Activated naive CD4-positive, alpha-beta T cell treated with anti-CD3 and anti-CD28 coated beads, Interleukin-2, amount 10 ng/mL, durations not matched to agents 7 days and 5 days (primary cell): ENCODE measurements at regions not wholly inside any gene's neighbourhood (a gene's known extent, or its start where the extent isn't known, plus 50 kb on each side); places are given as distances from the start of the nearest gene placed in this dataset.

ENCODE experiments used
- CTCF ChIA-PET: fragments of 350-600 bp; sonication (Branson Sonifier 250); formaldehyde crosslinking; loops from one replicate; lab custom pipeline; 2021; ENCODE audit warnings: antibody characterized with exemption; lab: Charles Lee
- DNase-seq: peaks from one replicate; pipeline ENCODE4 v3.0.0-alpha.2; 2020
- H3K27ac Mint-ChIP-seq: one replicate; pipeline ENCODE4 v1.8.0; 2021; ENCODE audit warnings: mild to moderate bottlenecking, moderate library complexity, mixed read lengths
- H3K27me3 Mint-ChIP-seq: one replicate; pipeline ENCODE4 v1.8.0; 2021; ENCODE audit warnings: mild to moderate bottlenecking, mixed read lengths
- H3K36me3 Mint-ChIP-seq: one replicate; pipeline ENCODE4 v1.8.0; 2021; ENCODE audit warnings: mixed read lengths
- H3K4me1 Mint-ChIP-seq: one replicate; pipeline ENCODE4 v1.8.0; 2021; ENCODE audit warnings: mixed read lengths
- H3K4me3 Mint-ChIP-seq: one replicate; pipeline ENCODE4 v1.8.0; 2021; ENCODE audit warnings: mild to moderate bottlenecking, moderate library complexity, mixed read lengths
- H3K9me3 Mint-ChIP-seq: one replicate; pipeline ENCODE4 v1.8.0; 2021; ENCODE audit warnings: mixed read lengths

DNA sequence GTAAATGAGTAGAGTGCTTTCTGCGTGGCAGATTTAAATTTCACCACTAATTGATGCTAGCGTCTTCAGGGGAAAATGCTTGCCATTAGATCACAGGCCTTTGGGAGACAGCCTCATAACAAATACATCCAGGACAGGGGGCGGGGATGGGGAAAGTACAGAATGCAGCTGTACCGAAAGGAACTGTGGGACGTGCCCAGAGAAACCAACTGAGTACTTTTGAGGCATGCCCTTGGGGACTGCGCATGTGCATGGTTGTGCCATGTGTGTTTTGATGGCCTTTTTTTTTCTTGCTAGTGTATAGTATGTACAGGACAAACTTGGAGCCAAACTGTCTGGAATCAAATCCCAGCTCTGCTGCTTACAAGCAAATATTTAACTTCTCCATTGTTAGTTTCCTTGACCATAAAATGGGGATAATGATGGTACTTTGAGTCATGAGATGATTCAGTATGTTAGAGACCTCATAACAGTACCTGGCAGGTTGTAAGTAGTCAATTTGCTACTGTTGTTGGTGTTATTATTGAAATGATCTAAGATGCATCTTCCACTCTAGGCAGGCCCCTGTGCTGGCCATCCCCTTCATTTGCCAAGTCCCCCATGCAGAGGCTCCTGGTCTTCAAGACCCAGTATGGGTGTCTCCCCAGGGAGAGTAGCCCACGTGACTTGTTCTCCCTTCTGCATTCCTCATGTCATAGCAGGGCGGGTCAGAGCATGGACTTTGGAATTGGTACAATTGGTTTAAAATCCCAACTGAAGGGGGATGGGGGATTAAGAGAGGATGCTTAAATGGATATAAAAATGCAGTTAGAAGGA, 68.3 kb upstream of the NPAS1 start:
- no peak for DNase-seq
- Mint-ChIP-seq H3K4me3 (no peak overlapping the region), H3K36me3 (peaks cover 16% of the 10 kb centered on the region), H3K4me1 (peaks cover 58% of the 10 kb centered on the region), H3K27ac (no peak overlapping the region), H3K9me3 (no peaks in the 10 kb centered on the region), H3K27me3 (no peaks in the 10 kb centered on the region)
- CTCF ChIA-PET, result interaction anchor here (1.1 kb wide), 1 partner anchor 289 kb away, joined by 3 read pairs; no protein-coding TSS in a partner anchor

GRCh38 chr19:46952874-46953273, 66.8 kb upstream of the NPAS1 start:
- Mint-ChIP-seq H3K4me1 (peaks cover 62% of the 10 kb centered on the region), H3K27me3 (no peaks in the 10 kb centered on the region), H3K27ac (peak overlapping the region; percentile 20), H3K4me3 (no peak overlapping the region), H3K9me3 (no peaks in the 10 kb centered on the region), H3K36me3 (peaks cover 16% of the 10 kb centered on the region)
- DNase-seq, result no peak
- CTCF ChIA-PET, result interaction anchor here (3.5 kb wide), 1 partner anchor 38 kb away, joined by 13 read pairs; no protein-coding TSS in a partner anchor

DNA sequence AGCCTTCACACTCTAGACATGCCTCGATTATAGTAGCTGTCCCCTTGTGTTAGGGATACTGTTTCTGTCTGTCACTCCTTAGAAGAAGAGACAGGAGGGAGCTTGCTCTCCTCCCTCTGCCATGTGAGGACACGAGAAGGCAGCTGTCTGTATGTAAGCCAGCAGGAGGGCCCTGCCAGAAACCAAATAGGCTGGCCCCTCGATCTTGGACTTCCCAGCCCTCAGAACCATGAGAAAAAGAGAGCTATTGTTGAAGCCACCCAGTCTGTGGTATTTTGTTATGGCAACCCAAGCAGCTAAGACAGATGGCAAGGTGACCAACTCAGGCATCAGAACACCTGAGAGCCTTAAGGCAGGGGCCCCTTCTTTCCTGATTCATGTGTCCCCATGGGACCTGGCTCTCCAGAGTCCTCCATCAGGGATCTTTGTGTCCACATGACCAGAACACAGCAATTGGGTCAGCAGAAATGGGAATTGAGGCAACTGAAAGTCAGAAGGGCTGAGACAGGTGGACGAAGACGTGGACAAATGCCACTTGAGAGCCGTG, 65.6 kb upstream of the NPAS1 start:
- Mint-ChIP-seq H3K4me3 (peak overlapping the region; percentile 70), H3K4me1 (peaks cover 66% of the 10 kb centered on the region)

GRCh38 chr19:46954502-46954992, 65.1 kb upstream of the NPAS1 start:
- H3K36me3 Mint-ChIP-seq, result peaks cover 11% of the 10 kb centered on the region
- CTCF ChIA-PET, result interaction anchor here (0.6 to 3.5 kb wide), 2 partner anchors 10 to 37 kb away, joined by 3 to 13 read pairs; no protein-coding TSS in a partner anchor
- H3K4me3 Mint-ChIP-seq, result peak overlapping the region; percentile 70
- peak overlapping the region; percentile 99 for H3K27ac Mint-ChIP-seq
- H3K27me3 Mint-ChIP-seq, result no peaks in the 10 kb centered on the region
- DNase-seq, result peak; percentile 29
- H3K4me1 Mint-ChIP-seq, result peaks cover 64% of the 10 kb centered on the region
- H3K9me3 Mint-ChIP-seq, result no peaks in the 10 kb centered on the region

More for the DNA sequence above, 65.6 kb upstream of the NPAS1 start:
- no peak for DNase-seq
- Mint-ChIP-seq H3K9me3 (no peaks in the 10 kb centered on the region), H3K27ac (peak overlapping the region; percentile 99), H3K36me3 (peaks cover 13% of the 10 kb centered on the region), H3K27me3 (no peaks in the 10 kb centered on the region)
- CTCF ChIA-PET, result interaction anchor here (0.6 to 3.5 kb wide), 2 partner anchors 9 to 37 kb away, joined by 3 to 13 read pairs; no protein-coding TSS in a partner anchor

DNA sequence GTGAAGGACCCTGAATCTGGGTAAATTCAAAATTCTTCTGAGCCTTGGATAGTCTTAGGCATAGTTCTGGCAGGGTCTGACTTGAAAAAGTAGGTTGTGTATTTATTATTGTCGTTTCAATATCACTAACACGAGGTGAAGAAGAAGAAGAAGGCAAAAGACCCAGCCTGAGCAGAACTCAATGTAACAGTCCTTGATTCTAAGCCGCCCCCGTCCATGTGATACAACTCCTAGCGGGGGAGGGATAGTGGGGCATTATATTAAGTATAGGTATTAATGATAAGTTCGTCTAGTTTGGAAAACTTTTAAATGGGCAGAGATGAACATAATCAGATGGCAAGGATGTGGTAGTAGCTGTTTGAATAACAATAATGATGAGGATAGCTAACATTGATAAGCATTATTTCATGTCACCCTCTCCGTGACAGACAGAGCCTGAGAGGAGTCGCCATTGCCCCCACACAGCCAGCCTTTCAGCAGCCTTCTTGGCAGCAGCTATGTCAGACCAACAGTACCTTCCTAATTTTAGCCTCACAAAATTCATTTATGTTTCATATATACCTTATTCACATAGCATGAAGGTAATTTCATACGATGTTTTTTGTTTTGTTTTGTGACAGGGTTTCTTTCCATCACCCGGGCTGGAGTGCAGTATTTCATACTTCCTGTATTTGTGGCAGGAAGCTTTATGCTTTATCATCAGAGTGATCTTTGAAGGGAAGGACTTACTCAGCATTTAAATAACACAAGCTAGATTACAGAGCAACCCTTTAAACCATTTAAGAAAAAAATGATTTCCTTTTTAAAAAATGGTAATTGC, 64.4 kb upstream of the NPAS1 start:
- Mint-ChIP-seq H3K27ac (peak overlapping the region; percentile 99), H3K27me3 (no peaks in the 10 kb centered on the region), H3K4me1 (peaks cover 62% of the 10 kb centered on the region), H3K9me3 (no peaks in the 10 kb centered on the region), H3K36me3 (peaks cover 8% of the 10 kb centered on the region), H3K4me3 (peak overlapping the region; percentile 70)
- CTCF ChIA-PET, result interaction anchor here (0.7 to 3.5 kb wide), 3 partner anchors 36 to 250 kb away, joined by 3 to 13 read pairs (median 3); no protein-coding TSS in a partner anchor
- DNase-seq, result peak; percentile 56

DNA sequence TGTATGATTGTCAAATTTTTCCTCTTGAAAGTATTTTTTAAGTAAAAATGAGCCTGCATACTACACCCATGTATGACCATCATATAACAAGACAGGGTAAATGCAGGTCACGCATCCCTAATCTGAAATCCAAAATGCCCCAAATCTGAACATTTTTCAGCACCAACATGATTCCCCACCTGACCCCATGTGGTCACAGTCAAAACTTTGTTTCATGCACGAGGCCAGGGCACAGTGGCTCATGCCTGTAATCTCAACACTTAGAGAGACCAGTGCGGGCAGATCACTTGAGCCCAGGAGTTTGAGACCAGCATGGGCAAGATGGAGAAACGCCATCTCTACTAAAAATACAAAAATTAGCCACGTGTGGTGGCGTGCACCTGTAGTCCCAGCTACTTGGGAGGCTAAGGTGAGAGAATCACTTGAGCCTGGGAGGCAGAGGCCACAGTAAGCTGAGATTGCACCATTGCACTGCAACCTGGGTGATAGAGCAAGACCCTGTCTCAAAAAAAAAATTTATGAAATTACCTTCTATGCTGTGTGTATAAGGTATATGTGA, 63.7 kb upstream of the NPAS1 start:
- Mint-ChIP-seq H3K4me3 (peak overlapping the region; percentile 70), H3K9me3 (no peaks in the 10 kb centered on the region), H3K27me3 (no peaks in the 10 kb centered on the region), H3K27ac (peak overlapping the region; percentile 99), H3K36me3 (peaks cover 8% of the 10 kb centered on the region), H3K4me1 (peaks cover 57% of the 10 kb centered on the region)
- no peak for DNase-seq
- CTCF ChIA-PET, result interaction anchor here (1.0 to 3.5 kb wide), 2 partner anchors 35 to 37 kb away, joined by 3 to 13 read pairs; no protein-coding TSS in a partner anchor

DNA sequence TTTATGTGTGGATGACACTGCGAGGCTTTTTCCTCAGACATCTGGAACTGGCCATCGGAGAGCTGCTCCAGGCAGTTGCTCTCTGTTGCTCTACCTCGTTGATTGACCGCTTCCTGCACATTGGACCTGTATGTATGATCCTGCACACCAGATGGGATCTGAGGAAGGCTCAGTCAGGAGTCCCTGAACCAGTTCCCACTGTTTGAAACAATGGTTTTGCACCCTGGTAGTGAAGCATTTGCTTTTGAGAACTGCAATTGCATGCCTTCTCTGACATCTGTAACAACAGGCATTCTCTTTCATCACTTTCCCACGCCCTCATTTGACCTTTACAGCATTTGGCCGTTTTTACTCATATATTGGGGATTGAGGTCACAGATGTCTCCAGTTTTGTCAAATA, 61.1 kb upstream of the NPAS1 start:
- Mint-ChIP-seq H3K36me3 (peaks cover 9% of the 10 kb centered on the region), H3K9me3 (no peaks in the 10 kb centered on the region), H3K27ac (no peak overlapping the region), H3K27me3 (no peaks in the 10 kb centered on the region), H3K4me1 (peaks cover 48% of the 10 kb centered on the region), H3K4me3 (no peak overlapping the region)
- DNase-seq, result no peak
- CTCF ChIA-PET, result interaction anchor here (0.9 kb wide), 1 partner anchor 33 kb away, joined by 3 read pairs; no protein-coding TSS in a partner anchor

GRCh38 chr19:46959894-46960556, 59.6 kb upstream of the NPAS1 start:
- peaks cover 34% of the 10 kb centered on the region for H3K4me1 Mint-ChIP-seq
- H3K9me3 Mint-ChIP-seq, result no peaks in the 10 kb centered on the region
- no peak for DNase-seq
- CTCF ChIA-PET, result interaction anchor here (0.7 kb wide), 1 partner anchor 90 kb away, joined by 3 read pairs; no protein-coding TSS in a partner anchor
- no peak overlapping the region for H3K27ac Mint-ChIP-seq
- no peaks in the 10 kb centered on the region for H3K27me3 Mint-ChIP-seq
- H3K36me3 Mint-ChIP-seq, result peaks cover 12% of the 10 kb centered on the region
- no peak overlapping the region for H3K4me3 Mint-ChIP-seq

- peaks cover 23% of the 10 kb centered on the region for H3K4me1 Mint-ChIP-seq
- no peaks in the 10 kb centered on the region for H3K9me3 Mint-ChIP-seq
- no peaks in the 10 kb centered on the region for H3K27me3 Mint-ChIP-seq
- no peak for DNase-seq
- no peak overlapping the region for H3K27ac Mint-ChIP-seq
- H3K4me3 Mint-ChIP-seq, result no peak overlapping the region
- CTCF ChIA-PET, result no interaction called here
- peaks cover 15% of the 10 kb centered on the region for H3K36me3 Mint-ChIP-seq
Observed at GRCh38 chr19:46962030-46962570, 57.5 kb upstream of the NPAS1 start.

- no peak for DNase-seq
Observed at GRCh38 chr19:46963093-46963734, 56.4 kb upstream of the NPAS1 start.

DNA sequence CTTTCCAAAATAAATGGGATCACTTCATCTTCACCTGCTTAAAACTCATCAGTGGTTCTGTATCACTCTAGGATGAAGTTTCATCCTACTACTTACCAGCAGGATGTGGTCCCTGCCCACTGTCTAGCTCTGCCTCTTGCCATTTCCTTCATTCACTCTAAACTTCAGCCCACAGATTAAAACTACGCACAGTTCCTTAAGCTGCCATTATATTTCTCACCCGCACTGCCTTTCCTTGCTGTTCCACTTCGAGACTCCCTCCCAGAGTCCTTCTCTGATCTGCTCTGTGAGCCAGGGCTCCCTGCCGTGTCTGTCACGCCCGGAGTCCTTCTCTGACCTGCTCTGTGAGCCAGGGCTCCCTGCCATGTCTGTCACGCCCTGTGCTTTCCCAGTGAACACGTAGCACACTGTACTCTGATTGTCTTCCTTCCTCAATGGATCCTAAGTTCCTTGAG, 52.0 kb upstream of the NPAS1 start:
- Mint-ChIP-seq H3K36me3 (peaks cover 27% of the 10 kb centered on the region), H3K9me3 (no peaks in the 10 kb centered on the region), H3K27ac (peak overlapping the region; percentile 39), H3K27me3 (no peaks in the 10 kb centered on the region), H3K4me1 (peaks cover 34% of the 10 kb centered on the region), H3K4me3 (no peak overlapping the region)
- CTCF ChIA-PET, result interaction anchor here (0.6 to 1.4 kb wide), 2 partner anchors 33 to 46 kb away, joined by 3 read pairs; no protein-coding TSS in a partner anchor
- peak; percentile 48 for DNase-seq

More at GRCh38 chr19:46963093-46963734, 56.4 kb upstream of the NPAS1 start:
- CTCF ChIA-PET, result no interaction called here
- H3K27ac Mint-ChIP-seq, result no peak overlapping the region
- no peak overlapping the region for H3K4me3 Mint-ChIP-seq
- peaks cover 31% of the 10 kb centered on the region for H3K4me1 Mint-ChIP-seq
- H3K36me3 Mint-ChIP-seq, result peaks cover 18% of the 10 kb centered on the region
- no peaks in the 10 kb centered on the region for H3K9me3 Mint-ChIP-seq
- no peaks in the 10 kb centered on the region for H3K27me3 Mint-ChIP-seq
